Activated CD4-positive, alpha-beta memory T cell treated with anti-CD3 and anti-CD28 coated beads, Interleukin-2, amount 10 ng/mL, durations not matched to agents 7 days and 5 days (primary cell): ENCODE measurements at regions not wholly inside any gene's neighbourhood (a gene's known extent, or its start where the extent isn't known, plus 50 kb on each side); places are given as distances from the start of the nearest gene placed in this dataset.
"Not testable (repeated sequence)": the region's sequence is repeated elsewhere in the genome, so short reads cannot be mapped to it uniquely, and the experiment has no call there.

Experiments used
- CTCF ChIA-PET: fragments of 350-600 bp; sonication (Branson Sonifier 250); formaldehyde crosslinking; loops from one replicate; lab custom pipeline; 2021; ENCODE audit warnings: antibody characterized with exemption, inconsistent platforms; lab: Charles Lee
- POLR2A ChIA-PET: fragments of 350-600 bp; sonication (Branson Sonifier 250); formaldehyde crosslinking; loops from one replicate; lab custom pipeline; 2021; ENCODE audit warnings: antibody characterized with exemption; lab: Charles Lee
- DNase-seq: peaks from one replicate; pipeline ENCODE4 v3.0.0-alpha.2; 2020
- H3K27ac Mint-ChIP-seq: one replicate; pipeline ENCODE4 v1.8.0; 2021; ENCODE audit warnings: mild to moderate bottlenecking, mixed read lengths
- H3K27me3 Mint-ChIP-seq: one replicate; pipeline ENCODE4 v1.8.0; 2021; ENCODE audit warnings: mixed read lengths
- H3K36me3 Mint-ChIP-seq: one replicate; pipeline ENCODE4 v1.8.0; 2021; ENCODE audit warnings: low read depth, mixed read lengths
- H3K4me1 Mint-ChIP-seq: one replicate; pipeline ENCODE4 v1.8.0; 2021; ENCODE audit warnings: mixed read lengths
- H3K4me3 Mint-ChIP-seq: one replicate; pipeline ENCODE4 v1.8.0; 2021; ENCODE audit warnings: mild to moderate bottlenecking, mixed read lengths
- H3K9me3 Mint-ChIP-seq: one replicate; pipeline ENCODE4 v1.8.0; 2021; ENCODE audit warnings: mixed read lengths

GRCh38 chr5:69006030-69006429, 87.8 kb upstream of the SLC30A5 start:
- ChIA-PET POLR2A (no interaction called here), CTCF (interaction anchor here (0.7 kb wide), 1 partner anchor 9 kb away, joined by 4 read pairs; no protein-coding TSS in a partner anchor)
- Mint-ChIP-seq H3K27ac (no peak overlapping the region), H3K36me3 (no peaks in the 10 kb centered on the region), H3K4me3 (no peak overlapping the region), H3K4me1 (no peaks in the 10 kb centered on the region), H3K27me3 (peaks cover 23% of the 10 kb centered on the region), H3K9me3 (no peaks in the 10 kb centered on the region)
- DNase-seq: no peak

- H3K9me3 Mint-ChIP-seq: no peaks in the 10 kb centered on the region
- POLR2A ChIA-PET: no interaction called here
- H3K4me3 Mint-ChIP-seq: no peak overlapping the region
- H3K27ac Mint-ChIP-seq: no peak overlapping the region
- H3K27me3 Mint-ChIP-seq: peaks cover 23% of the 10 kb centered on the region
- DNase-seq: no peak
- CTCF ChIA-PET: interaction anchor here (0.9 kb wide), 1 partner anchor 8 kb away, joined by 3 read pairs; no protein-coding TSS in a partner anchor
- no peaks in the 10 kb centered on the region for H3K4me1 Mint-ChIP-seq
- no peaks in the 10 kb centered on the region for H3K36me3 Mint-ChIP-seq
Measured at GRCh38 chr5:69007163-69007562, 86.7 kb upstream of the SLC30A5 start.

GRCh38 chr5:69007726-69008368, 86.0 kb upstream of the SLC30A5 start:
- H3K27ac Mint-ChIP-seq: no peak overlapping the region
- peak; percentile 76 for DNase-seq
- H3K4me3 Mint-ChIP-seq: no peak overlapping the region
- H3K9me3 Mint-ChIP-seq: no peaks in the 10 kb centered on the region
- no peaks in the 10 kb centered on the region for H3K4me1 Mint-ChIP-seq
- ChIA-PET CTCF (interaction anchor here (0.9 to 1.0 kb wide), 2 partner anchors 9 to 14 kb away, joined by 3 read pairs; no protein-coding TSS in a partner anchor), POLR2A (no interaction called here)
- no peaks in the 10 kb centered on the region for H3K36me3 Mint-ChIP-seq
- peaks cover 21% of the 10 kb centered on the region for H3K27me3 Mint-ChIP-seq

GRCh38 chr5:69010476-69010875, 83.3 kb upstream of the SLC30A5 start:
- no peaks in the 10 kb centered on the region for H3K9me3 Mint-ChIP-seq
- DNase-seq: no peak
- H3K4me3 Mint-ChIP-seq: no peak overlapping the region
- H3K27me3 Mint-ChIP-seq: peaks cover 23% of the 10 kb centered on the region
- POLR2A ChIA-PET: no interaction called here
- CTCF ChIA-PET: no interaction called here
- H3K27ac Mint-ChIP-seq: no peak overlapping the region
- no peaks in the 10 kb centered on the region for H3K4me1 Mint-ChIP-seq
- H3K36me3 Mint-ChIP-seq: no peaks in the 10 kb centered on the region

- Mint-ChIP-seq H3K4me3 (no peak overlapping the region), H3K36me3 (no peaks in the 10 kb centered on the region), H3K27me3 (peaks cover 20% of the 10 kb centered on the region), H3K9me3 (no peaks in the 10 kb centered on the region), H3K27ac (no peak overlapping the region), H3K4me1 (no peaks in the 10 kb centered on the region)
- CTCF ChIA-PET: interaction anchor here (1.5 kb wide), 1 partner anchor 12 kb away, joined by 4 read pairs; no protein-coding TSS in a partner anchor
- no peak for DNase-seq
- POLR2A ChIA-PET: no interaction called here
Measured at GRCh38 chr5:69011910-69012309, 81.9 kb upstream of the SLC30A5 start.

- no peak overlapping the region for H3K27ac Mint-ChIP-seq
- POLR2A ChIA-PET: no interaction called here
- no peaks in the 10 kb centered on the region for H3K36me3 Mint-ChIP-seq
- H3K4me1 Mint-ChIP-seq: no peaks in the 10 kb centered on the region
- no peak for DNase-seq
- peaks cover 15% of the 10 kb centered on the region for H3K27me3 Mint-ChIP-seq
- H3K4me3 Mint-ChIP-seq: no peak overlapping the region
- CTCF ChIA-PET: no interaction called here
- H3K9me3 Mint-ChIP-seq: no peaks in the 10 kb centered on the region
Measured at GRCh38 chr5:69013481-69013880, 80.3 kb upstream of the SLC30A5 start.

GRCh38 chr5:69014007-69014406, 79.8 kb upstream of the SLC30A5 start:
- H3K9me3 Mint-ChIP-seq, POLR2A ChIA-PET, H3K4me3 Mint-ChIP-seq, CTCF ChIA-PET, DNase-seq, H3K36me3 Mint-ChIP-seq, H3K27ac Mint-ChIP-seq, H3K4me1 Mint-ChIP-seq: not testable (repeated sequence)
- H3K27me3 Mint-ChIP-seq: peaks cover 15% of the 10 kb centered on the region

- no peaks in the 10 kb centered on the region for H3K4me1 Mint-ChIP-seq
- H3K36me3 Mint-ChIP-seq: no peaks in the 10 kb centered on the region
- DNase-seq: no peak
- no peak overlapping the region for H3K4me3 Mint-ChIP-seq
- ChIA-PET CTCF (no interaction called here), POLR2A (no interaction called here)
- H3K9me3 Mint-ChIP-seq: no peaks in the 10 kb centered on the region
- no peak overlapping the region for H3K27ac Mint-ChIP-seq
- H3K27me3 Mint-ChIP-seq: peaks cover 23% of the 10 kb centered on the region
Measured at GRCh38 chr5:69019668-69020375, 74.0 kb upstream of the SLC30A5 start.

GRCh38 chr5:69024241-69024651, 69.6 kb upstream of the SLC30A5 start:
- Mint-ChIP-seq H3K4me3 (no peak overlapping the region), H3K27me3 (peaks cover 30% of the 10 kb centered on the region), H3K4me1 (no peaks in the 10 kb centered on the region), H3K27ac (no peak overlapping the region), H3K36me3 (no peaks in the 10 kb centered on the region), H3K9me3 (no peaks in the 10 kb centered on the region)
- POLR2A ChIA-PET: no interaction called here
- CTCF ChIA-PET: interaction anchor here (0.7 to 1.4 kb wide), 8 partner anchors 12 to 808 kb away, joined by 3 to 5 read pairs (median 3); partner anchors contain the start of gene SLC30A5
- DNase-seq: peak; percentile 22

GRCh38 chr5:69029292-69029691, 64.5 kb upstream of the SLC30A5 start:
- no peaks in the 10 kb centered on the region for H3K4me1 Mint-ChIP-seq
- no peak overlapping the region for H3K4me3 Mint-ChIP-seq
- H3K9me3 Mint-ChIP-seq: no peaks in the 10 kb centered on the region
- H3K27me3 Mint-ChIP-seq: peaks cover 31% of the 10 kb centered on the region
- no peak for DNase-seq
- ChIA-PET CTCF (interaction anchor here (0.9 to 1.3 kb wide), 2 partner anchors 13 to 71 kb away, joined by 3 to 6 read pairs; no protein-coding TSS in a partner anchor), POLR2A (no interaction called here)
- H3K27ac Mint-ChIP-seq: no peak overlapping the region
- H3K36me3 Mint-ChIP-seq: no peaks in the 10 kb centered on the region

GRCh38 chr5:69030358-69031062, 63.3 kb upstream of the SLC30A5 start:
- Mint-ChIP-seq H3K27ac (no peak overlapping the region), H3K4me3 (no peak overlapping the region), H3K9me3 (no peaks in the 10 kb centered on the region), H3K36me3 (no peaks in the 10 kb centered on the region), H3K4me1 (no peaks in the 10 kb centered on the region), H3K27me3 (peaks cover 31% of the 10 kb centered on the region)
- ChIA-PET POLR2A (no interaction called here), CTCF (no interaction called here)
- DNase-seq: no peak

GRCh38 chr5:69032009-69032408, 61.8 kb upstream of the SLC30A5 start:
- H3K27ac Mint-ChIP-seq: no peak overlapping the region
- no peak overlapping the region for H3K4me3 Mint-ChIP-seq
- peaks cover 33% of the 10 kb centered on the region for H3K27me3 Mint-ChIP-seq
- POLR2A ChIA-PET: no interaction called here
- CTCF ChIA-PET: interaction anchor here (0.5 to 1.4 kb wide), 2 partner anchors 11 to 302 kb away, joined by 3 to 5 read pairs; no protein-coding TSS in a partner anchor
- no peak for DNase-seq
- H3K4me1 Mint-ChIP-seq: no peaks in the 10 kb centered on the region
- H3K9me3 Mint-ChIP-seq: no peaks in the 10 kb centered on the region
- no peaks in the 10 kb centered on the region for H3K36me3 Mint-ChIP-seq

GRCh38 chr5:69033690-69034089, 60.1 kb upstream of the SLC30A5 start:
- Mint-ChIP-seq H3K9me3 (no peaks in the 10 kb centered on the region), H3K27ac (no peak overlapping the region), H3K4me3 (no peak overlapping the region), H3K27me3 (peaks cover 26% of the 10 kb centered on the region), H3K4me1 (no peaks in the 10 kb centered on the region), H3K36me3 (no peaks in the 10 kb centered on the region)
- CTCF ChIA-PET: interaction anchor here (2.2 kb wide), 1 partner anchor 10 kb away, joined by 5 read pairs; no protein-coding TSS in a partner anchor
- DNase-seq: no peak
- POLR2A ChIA-PET: no interaction called here
